DND-41 (cell line): ENCODE measurements at regions not wholly inside any gene's neighbourhood (a gene's known extent, or its start where the extent isn't known, plus 50 kb on each side); places are given as distances from the start of the nearest gene placed in this dataset.

ENCODE experiments used
- EZH2 ChIP-seq: IDR thresholded peaks from 3 replicates; pipeline ENCODE4 v1.6.1; 2012; ENCODE audit warnings: borderline replicate concordance, low read depth, mild to moderate bottlenecking, moderate library complexity, low read length, inconsistent platforms; ENCODE audit not compliant: severe bottlenecking
- TF ChIP-seq, protein P1 (sequence below): IDR thresholded peaks from 2 replicates; pipeline ENCODE4 v1.5.1; 2012; ENCODE audit warnings: borderline replicate concordance, low read length, moderate library complexity, mild to moderate bottlenecking; ENCODE audit not compliant: poor library complexity, severe bottlenecking; ENCODE audit errors: extremely low read depth

DNA sequence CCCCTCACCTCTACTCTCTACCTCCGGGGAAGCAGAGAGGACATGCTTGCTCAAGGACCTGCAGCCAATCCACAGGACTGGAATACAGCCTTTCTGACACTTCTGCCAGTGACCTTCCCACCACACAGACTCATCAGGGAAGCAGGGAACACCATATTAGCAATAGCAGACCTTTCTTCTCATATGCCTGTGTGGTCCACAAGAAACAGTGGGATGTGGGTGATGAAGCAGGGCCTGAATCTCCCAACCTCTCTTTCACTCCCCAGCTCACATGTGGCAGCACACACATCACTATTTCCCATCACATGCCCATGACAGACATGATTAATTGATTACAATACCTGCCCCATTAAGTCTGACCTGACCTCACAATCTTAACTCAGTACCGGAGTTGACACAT lies 695.1 kb downstream of the MATN1 start:
- no peak for TF ChIP-seq EZH2
- TF ChIP-seq, protein P1, sequence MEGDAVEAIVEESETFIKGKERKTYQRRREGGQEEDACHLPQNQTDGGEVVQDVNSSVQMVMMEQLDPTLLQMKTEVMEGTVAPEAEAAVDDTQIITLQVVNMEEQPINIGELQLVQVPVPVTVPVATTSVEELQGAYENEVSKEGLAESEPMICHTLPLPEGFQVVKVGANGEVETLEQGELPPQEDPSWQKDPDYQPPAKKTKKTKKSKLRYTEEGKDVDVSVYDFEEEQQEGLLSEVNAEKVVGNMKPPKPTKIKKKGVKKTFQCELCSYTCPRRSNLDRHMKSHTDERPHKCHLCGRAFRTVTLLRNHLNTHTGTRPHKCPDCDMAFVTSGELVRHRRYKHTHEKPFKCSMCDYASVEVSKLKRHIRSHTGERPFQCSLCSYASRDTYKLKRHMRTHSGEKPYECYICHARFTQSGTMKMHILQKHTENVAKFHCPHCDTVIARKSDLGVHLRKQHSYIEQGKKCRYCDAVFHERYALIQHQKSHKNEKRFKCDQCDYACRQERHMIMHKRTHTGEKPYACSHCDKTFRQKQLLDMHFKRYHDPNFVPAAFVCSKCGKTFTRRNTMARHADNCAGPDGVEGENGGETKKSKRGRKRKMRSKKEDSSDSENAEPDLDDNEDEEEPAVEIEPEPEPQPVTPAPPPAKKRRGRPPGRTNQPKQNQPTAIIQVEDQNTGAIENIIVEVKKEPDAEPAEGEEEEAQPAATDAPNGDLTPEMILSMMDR: no peak
